Activated naive CD4-positive, alpha-beta T cell treated with anti-CD3 and anti-CD28 coated beads, Interleukin-2, amount 50 U/mL, for 16 hours (primary cell): ENCODE measurements at regions not wholly inside any gene's neighbourhood (a gene's known extent, or its start where the extent isn't known, plus 50 kb on each side); places are given as distances from the start of the nearest gene placed in this dataset.
"Not testable (repeated sequence)": the region's sequence is repeated elsewhere in the genome, so short reads cannot be mapped to it uniquely, and the experiment has no call there.

Experiments used
- DNase-seq: peaks from one replicate; pipeline ENCODE4 v3.0.0-alpha.2; 2020

GRCh38 chr18:39206398-39207103, 1641.0 kb upstream of the CELF4 start:
- not testable (repeated sequence) for DNase-seq

GRCh38 chr18:39205565-39206195, 1640.1 kb upstream of the CELF4 start:
- DNase-seq = no peak

DNA sequence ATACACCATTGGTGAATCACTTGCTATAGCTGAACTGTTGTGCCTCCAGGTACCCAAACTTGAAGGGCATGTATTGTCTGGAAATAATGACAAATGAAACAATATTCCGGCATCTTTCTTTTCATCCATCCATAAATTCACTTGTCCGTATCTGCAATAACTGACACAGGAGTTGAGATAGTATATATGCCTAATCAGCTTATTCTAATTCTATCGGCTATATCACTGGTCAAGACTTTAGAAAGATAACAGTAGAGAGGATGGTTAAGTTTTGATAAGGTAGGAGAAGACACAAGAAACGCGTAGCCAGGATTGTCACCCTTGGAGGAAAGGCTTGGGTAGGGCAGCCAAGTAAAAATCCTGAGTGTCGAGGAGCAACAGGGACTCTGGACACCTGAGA, 1634.6 kb upstream of the CELF4 start:
- DNase-seq = no peak

DNA sequence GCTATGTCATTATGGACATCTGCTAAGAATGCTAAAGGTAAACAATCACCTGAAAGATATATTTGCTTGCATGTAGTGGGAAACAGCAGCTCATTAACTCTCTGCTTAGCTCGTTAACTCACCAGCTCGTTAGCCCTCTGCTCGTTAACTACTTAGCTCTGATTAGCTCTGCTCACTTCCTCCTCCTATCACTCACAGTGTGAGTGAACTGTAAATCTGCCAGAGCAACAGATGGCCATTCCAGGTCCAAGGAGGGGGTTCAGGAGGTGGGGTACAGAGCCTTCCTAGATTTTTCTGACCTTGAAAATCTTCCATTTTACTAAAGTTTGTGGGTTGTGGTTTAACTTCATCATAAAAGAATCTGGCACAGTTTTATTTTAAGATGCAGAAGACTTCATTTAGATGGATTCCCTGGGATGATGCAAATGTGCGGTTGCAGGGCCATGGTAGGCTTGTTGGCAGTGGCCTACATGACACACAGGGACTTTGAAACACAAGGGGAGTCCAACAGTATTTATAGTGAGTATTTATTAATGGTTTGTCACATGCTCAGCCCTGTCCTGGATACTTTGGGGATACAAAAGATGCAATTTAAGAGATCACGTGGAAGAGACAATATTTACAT, 1633.7 kb upstream of the CELF4 start:
- DNase-seq = no peak

DNA sequence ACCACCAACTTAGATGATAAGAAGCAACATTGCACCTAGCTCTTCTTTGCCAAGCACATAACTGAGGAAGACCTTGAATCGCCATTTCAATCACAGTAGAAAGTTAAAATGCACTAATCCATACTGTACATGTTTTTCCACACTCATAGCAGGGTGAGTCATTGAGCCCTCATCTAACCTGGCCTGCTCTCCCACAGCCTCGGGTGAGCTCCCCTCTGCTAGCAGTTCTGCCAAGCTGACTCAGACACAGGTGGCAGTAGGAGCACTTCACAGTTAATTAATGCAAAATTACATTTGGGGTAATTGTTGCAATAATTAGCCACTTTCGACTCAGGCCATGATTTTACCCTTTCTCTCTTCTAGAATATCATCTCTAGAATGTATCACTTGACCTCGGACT, 1632.8 kb upstream of the CELF4 start:
- no peak for DNase-seq

DNA sequence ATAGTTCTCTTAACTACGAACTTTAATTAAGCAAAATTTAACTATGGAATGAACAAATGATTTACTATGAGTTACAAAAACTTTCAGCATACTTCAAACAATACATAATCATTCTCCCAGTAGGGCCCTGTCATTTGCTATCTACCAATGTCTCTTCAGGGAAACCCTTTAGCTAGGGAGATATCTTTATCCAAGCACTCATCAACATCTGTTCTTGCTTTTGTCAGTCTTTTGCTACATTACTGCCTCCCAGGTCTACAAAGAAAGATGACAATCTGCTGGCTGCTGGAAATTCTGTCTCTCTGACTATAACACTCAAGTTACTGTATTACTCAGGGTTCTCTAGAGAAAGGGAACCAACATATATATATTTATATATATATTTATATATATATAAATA, 1626.3 kb upstream of the CELF4 start:
- DNase-seq = no peak

DNA sequence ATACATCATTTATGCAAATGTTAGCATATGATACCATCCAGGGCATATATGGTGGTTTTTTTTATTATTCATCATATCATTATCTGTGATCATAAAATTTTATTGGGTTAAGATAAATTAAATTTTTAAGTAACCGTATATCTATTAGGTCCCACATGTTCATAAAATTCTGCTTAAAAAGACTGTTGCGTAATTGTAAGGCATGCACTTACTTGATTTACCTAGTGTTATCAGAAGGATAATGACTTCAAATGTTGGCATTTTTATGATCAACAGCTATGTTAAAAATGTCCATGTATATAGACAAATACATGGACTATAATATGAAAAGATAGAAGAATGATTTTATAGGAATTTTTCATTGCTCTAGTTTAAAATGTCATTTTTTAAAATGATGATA, 1625.5 kb upstream of the CELF4 start:
- no peak for DNase-seq

GRCh38 chr18:39190508-39190907, 1624.9 kb upstream of the CELF4 start:
- no peak for DNase-seq

DNA sequence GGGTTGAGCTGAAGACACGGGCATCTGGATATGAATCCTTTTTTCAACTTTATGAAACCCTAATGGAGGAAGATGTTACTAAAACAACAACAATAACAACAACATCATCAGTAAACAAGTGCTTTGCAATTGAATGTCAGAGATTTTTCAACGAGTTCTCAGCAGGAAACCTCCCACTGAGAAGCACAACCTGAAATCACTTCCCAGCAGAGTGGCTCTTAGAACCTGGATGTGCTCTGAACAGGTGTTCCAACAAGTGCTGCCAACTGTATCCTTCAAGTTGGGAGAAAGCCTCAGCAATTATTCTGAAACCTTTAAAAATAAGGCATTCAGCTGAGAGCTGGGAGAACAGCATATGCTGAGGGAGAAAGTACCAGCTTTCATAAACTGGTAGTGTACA, 1622.7 kb upstream of the CELF4 start:
- no peak for DNase-seq

- no peak for DNase-seq
Observed at GRCh38 chr18:39186008-39186407, 1620.4 kb upstream of the CELF4 start.

DNA sequence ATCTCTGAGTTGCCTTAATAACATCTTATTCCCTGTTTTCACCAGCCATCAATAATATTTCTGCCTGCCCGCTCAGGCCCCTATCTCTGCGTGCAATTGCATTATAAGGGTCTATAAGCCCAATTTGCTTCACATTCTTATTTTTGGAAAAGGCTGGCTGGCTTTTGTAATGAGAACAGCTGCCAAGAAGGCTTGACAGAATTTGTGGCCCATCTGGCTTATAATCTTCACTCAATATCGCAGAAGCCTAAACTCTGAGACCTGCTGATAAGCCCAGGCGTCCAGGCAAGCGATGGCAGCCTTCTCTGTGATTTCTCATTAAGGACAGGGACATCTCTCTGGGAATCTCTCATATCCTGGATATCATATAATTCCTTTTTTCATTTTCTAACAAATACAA, 1618.6 kb upstream of the CELF4 start:
- no peak for DNase-seq

DNA sequence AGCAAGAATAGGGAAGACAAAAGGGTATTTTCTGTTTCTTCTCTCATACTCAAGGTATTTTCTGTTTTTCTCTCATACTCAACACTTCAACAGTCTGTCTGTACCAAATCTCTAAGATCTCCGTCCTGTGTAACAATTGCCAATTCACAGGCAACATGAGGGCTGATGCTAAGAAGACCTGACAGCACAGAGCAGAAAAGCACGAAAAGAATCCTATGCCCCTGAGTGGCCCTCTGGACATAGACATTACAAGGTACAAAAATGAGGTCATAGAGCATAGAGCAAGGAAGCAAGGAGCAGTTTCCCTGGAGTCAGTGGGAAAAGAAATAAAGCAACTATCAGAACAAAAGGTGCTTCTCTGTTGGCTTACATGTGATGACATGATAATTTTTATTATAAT, 1612.6 kb upstream of the CELF4 start:
- DNase-seq = no peak

GRCh38 chr18:39172695-39173421, 1607.3 kb upstream of the CELF4 start:
- DNase-seq = no peak

GRCh38 chr18:39168723-39169122, 1603.1 kb upstream of the CELF4 start:
- no peak for DNase-seq

- DNase-seq = no peak
Observed at GRCh38 chr18:39167990-39168389, 1602.4 kb upstream of the CELF4 start.

DNA sequence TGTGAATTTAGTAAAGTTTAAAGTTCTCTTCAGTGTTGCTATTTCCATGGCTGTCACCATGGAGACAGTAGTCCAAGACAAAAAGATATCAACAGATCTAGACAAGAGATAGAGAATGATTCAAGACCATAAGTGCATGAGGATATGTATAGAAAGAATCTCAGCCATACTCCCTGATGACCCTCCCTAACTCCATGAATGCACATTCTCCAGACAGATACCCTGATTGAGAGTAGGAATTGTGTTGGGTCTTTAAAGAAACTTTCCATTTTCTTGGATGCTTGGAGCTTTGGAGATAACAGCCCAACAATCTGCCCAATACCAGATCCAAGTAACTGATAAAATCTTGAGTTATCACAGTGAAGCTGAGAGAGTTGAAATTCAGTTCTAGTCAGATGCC, 1601.2 kb upstream of the CELF4 start:
- no peak for DNase-seq

GRCh38 chr18:39162013-39162827, 1596.6 kb upstream of the CELF4 start:
- DNase-seq = no peak

DNA sequence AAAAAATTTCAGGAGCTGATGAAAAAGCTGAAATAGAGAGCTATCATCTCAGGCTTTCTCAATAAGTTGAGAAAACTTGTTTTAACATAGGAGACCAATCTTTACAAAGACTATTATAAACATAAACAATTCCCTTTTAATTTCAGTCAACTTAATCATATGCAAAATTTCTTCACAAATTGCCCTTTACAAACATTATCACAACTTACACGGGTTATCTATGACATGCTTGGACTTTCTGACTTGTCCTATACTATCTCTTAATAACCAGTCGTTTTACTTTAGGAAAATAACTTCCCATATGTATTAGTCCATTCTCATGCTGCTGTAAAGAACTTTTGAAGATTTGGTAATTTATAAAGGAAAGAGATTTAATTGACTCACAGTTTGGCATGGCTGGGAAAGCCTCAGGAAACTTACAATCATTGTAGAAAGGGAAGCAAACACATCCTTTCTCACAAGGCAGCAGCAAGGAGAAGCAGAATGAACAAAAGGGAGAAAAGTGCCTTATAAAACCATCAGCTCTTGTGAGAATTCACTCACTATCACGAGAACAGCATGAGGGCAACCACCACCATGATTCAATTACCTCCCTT, 1583.7 kb upstream of the CELF4 start:
- DNase-seq = no peak

DNA sequence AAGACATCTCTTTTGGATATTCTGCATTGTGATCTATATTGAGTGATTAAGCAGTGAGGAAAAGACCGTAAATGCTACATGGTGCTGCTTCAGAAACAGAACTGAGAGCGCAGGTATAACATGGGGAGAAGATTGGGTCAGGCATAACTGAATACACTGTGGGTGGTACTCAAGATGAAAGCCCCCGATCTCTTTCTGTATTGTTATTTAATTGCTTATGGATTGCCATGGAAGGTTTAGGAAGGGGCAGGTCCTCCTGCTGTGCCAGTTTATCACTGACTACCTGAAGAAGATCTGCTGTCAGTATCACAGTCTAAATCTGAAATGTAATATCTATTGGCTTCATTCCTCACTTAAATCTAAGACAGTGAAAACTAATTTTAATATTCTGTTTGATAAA, 1568.7 kb upstream of the CELF4 start:
- DNase-seq = no peak

GRCh38 chr18:39127538-39127937, 1561.9 kb upstream of the CELF4 start:
- DNase-seq = not testable (repeated sequence)

DNA sequence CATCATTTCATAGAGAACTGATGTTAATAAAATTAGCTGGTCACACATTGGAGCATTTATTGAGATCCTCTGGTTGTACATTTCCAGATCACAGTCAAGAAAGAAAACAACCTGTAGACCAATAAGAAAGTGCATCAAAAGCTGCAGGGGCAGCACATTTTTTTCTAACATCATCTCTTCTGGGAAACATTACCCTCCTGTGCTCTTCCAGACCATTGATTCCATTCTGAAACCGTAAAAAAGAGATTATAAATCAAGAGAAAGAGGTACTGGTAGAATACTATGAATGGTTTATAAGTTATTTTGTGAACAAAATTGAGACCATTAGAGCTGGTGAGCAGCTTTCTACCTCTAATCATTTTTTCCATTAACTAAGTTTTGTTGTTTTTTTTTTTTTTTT, 1548.2 kb upstream of the CELF4 start:
- DNase-seq = no peak

GRCh38 chr18:39105104-39105503, 1539.5 kb upstream of the CELF4 start:
- DNase-seq = no peak

DNA sequence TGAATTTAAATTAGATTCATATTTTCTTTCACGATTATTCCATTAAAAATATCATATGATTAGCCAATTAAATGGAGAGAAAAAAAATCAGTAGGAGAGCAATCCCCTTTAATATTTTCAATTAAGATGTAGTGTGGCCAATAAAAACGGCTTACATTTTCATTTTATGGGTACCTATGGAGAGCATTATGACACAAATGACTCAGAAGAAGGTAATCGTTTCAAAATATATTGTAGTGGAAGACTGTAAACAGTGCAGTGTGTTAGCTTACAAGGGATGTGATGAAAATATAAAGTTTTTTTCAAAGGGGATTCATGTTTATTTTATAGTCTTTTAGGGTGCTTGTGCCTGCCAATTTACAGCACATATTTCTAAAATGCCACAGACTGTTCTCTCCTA, 1507.4 kb upstream of the CELF4 start:
- no peak for DNase-seq
